AG09319 (cell line): ENCODE measurements at regions not wholly inside any gene's neighbourhood (a gene's known extent, or its start where the extent isn't known, plus 50 kb on each side); places are given as distances from the start of the nearest gene placed in this dataset.

Source experiments
- DNase-seq: peaks from one replicate; pipeline ENCODE4 v3.0.0-alpha.2; 2010; ENCODE audit warnings: low read depth; ENCODE audit errors: extremely low read depth
- CTCF ChIP-seq: IDR thresholded peaks from 2 replicates; pipeline ENCODE4 v1.5.1; 2011; ENCODE audit warnings: low read depth, mild to moderate bottlenecking, inconsistent platforms, low read length, moderate library complexity

GRCh38 chr17:53319947-53320346 is 502.8 kb upstream of the KIF2B start:
- DNase-seq, result no peak
- TF ChIP-seq CTCF, result no peak

GRCh38 chr17:53316988-53317387 is 505.7 kb upstream of the KIF2B start:
- DNase-seq, result no peak
- TF ChIP-seq CTCF, result no peak

- TF ChIP-seq CTCF, result no peak
- DNase-seq, result no peak
These were observed 506.7 kb upstream of the KIF2B start for GRCh38 chr17:53316073-53316472.

GRCh38 chr17:53314521-53314920 is 508.2 kb upstream of the KIF2B start:
- no peak for DNase-seq
- no peak for TF ChIP-seq CTCF

GRCh38 chr17:53313746-53314145 is 509.0 kb upstream of the KIF2B start:
- no peak for DNase-seq
- no peak for TF ChIP-seq CTCF

- no peak for DNase-seq
- TF ChIP-seq CTCF, result no peak
These were observed 544.3 kb upstream of the KIF2B start for GRCh38 chr17:53278466-53278865.

GRCh38 chr17:53273126-53273525 is 549.6 kb upstream of the KIF2B start:
- DNase-seq, result no peak

More at GRCh38 chr17:53273126-53273525, 549.6 kb upstream of the KIF2B start:
- TF ChIP-seq CTCF, result no peak
